Aorta (tissue), 5 donors: ENCODE measurements at regions not wholly inside any gene's neighbourhood (a gene's known extent, or its start where the extent isn't known, plus 50 kb on each side); places are given as distances from the start of the nearest gene placed in this dataset.

ENCODE experiments used
- ATAC-seq: fragments of 200-7000 bp; cut with Tn5 transposase; one replicate; pipeline ENCODE4 v1.9.1; 2022; ENCODE audit warnings: moderate library complexity; ENCODE audit not compliant: low FRiP score
- DNase-seq, 2 donors: peaks; one replicate each; pipeline ENCODE4 v3.0.0-alpha.2; 2020
- H3K27ac ChIP-seq, 2 donors: one replicate each; pipeline ENCODE4 v1.5.1; 2013; ENCODE audit warnings: low read length in 2 of 2, mild to moderate bottlenecking in 2 of 2, moderate library complexity in 2 of 2, control low read depth in 1 of 2, inconsistent platforms in 1 of 2, low read depth in 1 of 2
- H3K27me3 ChIP-seq, 2 donors: one replicate each; pipeline ENCODE4 v1.6.1; 2013; ENCODE audit warnings: control low read depth in 1 of 2, low read length in 1 of 2, mild to moderate bottlenecking in 1 of 2, moderate library complexity in 1 of 2; ENCODE audit not compliant: insufficient read depth in 2 of 2, control insufficient read depth in 1 of 2
- H3K36me3 ChIP-seq, 2 donors: one replicate each; pipeline ENCODE4 v1.6.1; 2013; ENCODE audit warnings: control low read depth in 1 of 2, low read length in 1 of 2, mild to moderate bottlenecking in 1 of 2; ENCODE audit not compliant: insufficient read depth in 2 of 2, control insufficient read depth in 1 of 2
- H3K4me1 ChIP-seq, 2 donors: one replicate each; pipeline ENCODE4 v1.6.1; 2013; ENCODE audit warnings: low read length in 2 of 2, control low read depth in 1 of 2, mild to moderate bottlenecking in 1 of 2, moderate library complexity in 1 of 2; ENCODE audit not compliant: insufficient read depth in 2 of 2, control insufficient read depth in 1 of 2
- H3K4me3 ChIP-seq, 2 donors: one replicate each; pipeline ENCODE4 v1.5.1; 2013; ENCODE audit warnings: low read length in 2 of 2, control low read depth in 1 of 2, mild to moderate bottlenecking in 1 of 2
- H3K9me3 ChIP-seq: one replicate; pipeline ENCODE4 v1.6.1; 2013; ENCODE audit warnings: mild to moderate bottlenecking, low read length; ENCODE audit not compliant: control insufficient read depth
- WGBS, 2 donors: extraction: QIAGEN DNeasy Blood & Tissue Kit; methylation state at CpG; one replicate each; pipeline ENCODE4 v1.1.7; 2013; 5-methylcytosine and 5-hydroxymethylcytosine counted together
- intact Hi-C, 2 donors: fragments of 100-400 bp; cut with DNase I; formaldehyde crosslinking; loops; one replicate each; pipeline versions ENCODE4 v1.14.2 to v1.15.0; 2022
- donor health status: healthy with polysubstance abuse.
- donor health status: Bipolar disorder and iron deficiency.
- donor health status: DM: no; HTN: no; CAD: no.
- donor health status: DM: no; HTN: no; CAD: no.
- donor health status: DM: yes; HTN: yes; CAD: no.

- Histone ChIP-seq H3K4me3 (no peak overlapping the region), H3K27me3 (no peaks in the 10 kb centered on the region), H3K36me3 (no peaks in the 10 kb centered on the region), H3K27ac (no peak overlapping the region), H3K9me3 (no peaks in the 10 kb centered on the region), H3K4me1 (no peaks in the 10 kb centered on the region)
- WGBS, 2 donors, result 34 to 38% methylated on average over 14 of the region's 14 CpGs
- DNase-seq (no peak), ATAC-seq (no peak)
- intact Hi-C loops, result no loop called here
Observed at GRCh38 chr12:111224186-111225066, 144.5 kb downstream of the PHETA1 start.

GRCh38 chr12:111222523-111222922, 146.4 kb downstream of the PHETA1 start:
- no peak for DNase-seq
- Histone ChIP-seq H3K36me3 (no peaks in the 10 kb centered on the region), H3K9me3 (no peaks in the 10 kb centered on the region), H3K4me3 (no peak overlapping the region), H3K27me3 (no peaks in the 10 kb centered on the region), H3K27ac (no peak overlapping the region), H3K4me1 (no peaks in the 10 kb centered on the region)
- intact Hi-C loops, result no loop called here
- 75 to 77% methylated on average over 4 of the region's 4 CpGs for WGBS, 2 donors
- ATAC-seq, result no peak

- H3K4me1 ChIP-seq, result no peaks in the 10 kb centered on the region
- no peaks in the 10 kb centered on the region for H3K27me3 ChIP-seq
- no peak overlapping the region for H3K4me3 ChIP-seq
- no peak for DNase-seq
- no peaks in the 10 kb centered on the region for H3K36me3 ChIP-seq
- no peaks in the 10 kb centered on the region for H3K9me3 ChIP-seq
- intact Hi-C loops, result no loop called here
- no peak for ATAC-seq
- H3K27ac ChIP-seq, result no peak overlapping the region
- WGBS, 2 donors, result 80 to 86% methylated on average over 6 of the region's 6 CpGs
Observed at GRCh38 chr12:111222027-111222414, 146.9 kb downstream of the PHETA1 start.

GRCh38 chr12:111221062-111222026, 147.6 kb downstream of the PHETA1 start:
- Histone ChIP-seq H3K27me3 (no peaks in the 10 kb centered on the region), H3K27ac (no peak overlapping the region), H3K4me1 (no peaks in the 10 kb centered on the region), H3K9me3 (no peaks in the 10 kb centered on the region), H3K36me3 (no peaks in the 10 kb centered on the region), H3K4me3 (no peak overlapping the region)
- ATAC-seq (no peak), DNase-seq (no peak)
- intact Hi-C loops, result no loop called here
- 63 to 66% methylated on average over 14 of the region's 14 CpGs for WGBS, 2 donors

GRCh38 chr12:111220363-111220762, 148.5 kb downstream of the PHETA1 start:
- no peaks in the 10 kb centered on the region for H3K4me1 ChIP-seq
- H3K27ac ChIP-seq, result no peak overlapping the region
- ATAC-seq (no peak), DNase-seq (no peak)
- H3K4me3 ChIP-seq, result no peak overlapping the region
- H3K27me3 ChIP-seq, result no peaks in the 10 kb centered on the region
- no peaks in the 10 kb centered on the region for H3K36me3 ChIP-seq
- intact Hi-C loops, result no loop called here
- H3K9me3 ChIP-seq, result no peaks in the 10 kb centered on the region
- WGBS, 2 donors, result 84 to 89% methylated on average over 1 of the region's 1 CpG

- Histone ChIP-seq H3K9me3 (no peaks in the 10 kb centered on the region), H3K36me3 (no peaks in the 10 kb centered on the region), H3K27me3 (no peaks in the 10 kb centered on the region), H3K27ac (no peak overlapping the region), H3K4me3 (no peak overlapping the region), H3K4me1 (no peaks in the 10 kb centered on the region)
- ATAC-seq (no peak), DNase-seq (no peak)
- intact Hi-C loops, result no loop called here
- 62 to 95% methylated on average over 2 of the region's 2 CpGs for WGBS, 2 donors
Observed at GRCh38 chr12:111219440-111219839, 149.5 kb downstream of the PHETA1 start.

GRCh38 chr12:111218499-111218898, 150.4 kb downstream of the PHETA1 start:
- H3K36me3 ChIP-seq, result no peaks in the 10 kb centered on the region
- intact Hi-C loops, result no loop called here
- ATAC-seq (no peak), DNase-seq (no peak)
- H3K4me3 ChIP-seq, result no peak overlapping the region
- H3K27ac ChIP-seq, result no peak overlapping the region
- WGBS, 2 donors, result 72 to 76% methylated on average over 6 of the region's 6 CpGs
- H3K9me3 ChIP-seq, result no peaks in the 10 kb centered on the region
- no peaks in the 10 kb centered on the region for H3K27me3 ChIP-seq
- no peaks in the 10 kb centered on the region for H3K4me1 ChIP-seq

- H3K36me3 ChIP-seq, result no peaks in the 10 kb centered on the region
- DNase-seq (no peak), ATAC-seq (no peak)
- H3K4me1 ChIP-seq, result no peaks in the 10 kb centered on the region
- H3K9me3 ChIP-seq, result no peaks in the 10 kb centered on the region
- no peaks in the 10 kb centered on the region for H3K27me3 ChIP-seq
- intact Hi-C loops, result no loop called here
- 78 to 83% methylated on average over 13 of the region's 13 CpGs for WGBS, 2 donors
- no peak overlapping the region for H3K4me3 ChIP-seq
- no peak overlapping the region for H3K27ac ChIP-seq
Observed at GRCh38 chr12:111216387-111217159, 152.3 kb downstream of the PHETA1 start.
